A673 (cell line): ENCODE measurements at regions not wholly inside any gene's neighbourhood (a gene's known extent, or its start where the extent isn't known, plus 50 kb on each side); places are given as distances from the start of the nearest gene placed in this dataset.

Experiments used
- EZH2 ChIP-seq: fragments of 200-600 bp; sonication (generic); IDR thresholded peaks from 2 replicates; pipeline ENCODE4 v1.6.1; 2017; ENCODE audit warnings: borderline replicate concordance, low read depth, mild to moderate bottlenecking, mixed read lengths, antibody characterized with exemption, low read length; ENCODE audit not compliant: poor library complexity, severe bottlenecking
- TF ChIP-seq, protein P1 (sequence below): fragments of 300-800, 200-600 bp; sonication (generic); conservative IDR thresholded peaks from 2 replicates; pipeline ENCODE4 v1.5.1; 2017; ENCODE audit warnings: low read depth, mild to moderate bottlenecking, antibody characterized with exemption, low read length, moderate library complexity, mixed read lengths

DNA sequence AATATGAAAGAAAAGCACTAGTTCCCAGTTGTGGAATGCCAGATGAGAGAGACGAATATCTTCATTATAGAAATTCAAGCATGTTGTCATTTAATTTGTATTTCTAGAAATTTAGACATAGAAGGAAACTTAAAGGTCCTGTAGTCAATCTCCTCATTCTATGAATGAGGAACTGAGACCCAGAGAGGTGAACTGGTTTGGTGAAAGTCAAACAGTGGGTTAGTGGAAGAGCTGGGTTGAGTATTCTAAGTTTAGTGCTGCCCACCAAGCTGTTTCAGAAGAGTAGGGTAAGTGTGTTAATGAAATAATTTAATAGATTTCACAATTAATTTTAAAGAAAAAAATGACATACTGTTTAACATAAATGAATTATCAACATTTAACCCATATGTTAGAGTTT, 655.2 kb downstream of the FAM133A start:
- no peak for TF ChIP-seq EZH2
- TF ChIP-seq, protein P1, sequence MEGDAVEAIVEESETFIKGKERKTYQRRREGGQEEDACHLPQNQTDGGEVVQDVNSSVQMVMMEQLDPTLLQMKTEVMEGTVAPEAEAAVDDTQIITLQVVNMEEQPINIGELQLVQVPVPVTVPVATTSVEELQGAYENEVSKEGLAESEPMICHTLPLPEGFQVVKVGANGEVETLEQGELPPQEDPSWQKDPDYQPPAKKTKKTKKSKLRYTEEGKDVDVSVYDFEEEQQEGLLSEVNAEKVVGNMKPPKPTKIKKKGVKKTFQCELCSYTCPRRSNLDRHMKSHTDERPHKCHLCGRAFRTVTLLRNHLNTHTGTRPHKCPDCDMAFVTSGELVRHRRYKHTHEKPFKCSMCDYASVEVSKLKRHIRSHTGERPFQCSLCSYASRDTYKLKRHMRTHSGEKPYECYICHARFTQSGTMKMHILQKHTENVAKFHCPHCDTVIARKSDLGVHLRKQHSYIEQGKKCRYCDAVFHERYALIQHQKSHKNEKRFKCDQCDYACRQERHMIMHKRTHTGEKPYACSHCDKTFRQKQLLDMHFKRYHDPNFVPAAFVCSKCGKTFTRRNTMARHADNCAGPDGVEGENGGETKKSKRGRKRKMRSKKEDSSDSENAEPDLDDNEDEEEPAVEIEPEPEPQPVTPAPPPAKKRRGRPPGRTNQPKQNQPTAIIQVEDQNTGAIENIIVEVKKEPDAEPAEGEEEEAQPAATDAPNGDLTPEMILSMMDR, result no peak
